ENCODE measurements at regions not wholly inside any gene's neighbourhood (a gene's known extent, or its start where the extent isn't known, plus 50 kb on each side); places are given as distances from the start of the nearest gene placed in this dataset.

DNA sequence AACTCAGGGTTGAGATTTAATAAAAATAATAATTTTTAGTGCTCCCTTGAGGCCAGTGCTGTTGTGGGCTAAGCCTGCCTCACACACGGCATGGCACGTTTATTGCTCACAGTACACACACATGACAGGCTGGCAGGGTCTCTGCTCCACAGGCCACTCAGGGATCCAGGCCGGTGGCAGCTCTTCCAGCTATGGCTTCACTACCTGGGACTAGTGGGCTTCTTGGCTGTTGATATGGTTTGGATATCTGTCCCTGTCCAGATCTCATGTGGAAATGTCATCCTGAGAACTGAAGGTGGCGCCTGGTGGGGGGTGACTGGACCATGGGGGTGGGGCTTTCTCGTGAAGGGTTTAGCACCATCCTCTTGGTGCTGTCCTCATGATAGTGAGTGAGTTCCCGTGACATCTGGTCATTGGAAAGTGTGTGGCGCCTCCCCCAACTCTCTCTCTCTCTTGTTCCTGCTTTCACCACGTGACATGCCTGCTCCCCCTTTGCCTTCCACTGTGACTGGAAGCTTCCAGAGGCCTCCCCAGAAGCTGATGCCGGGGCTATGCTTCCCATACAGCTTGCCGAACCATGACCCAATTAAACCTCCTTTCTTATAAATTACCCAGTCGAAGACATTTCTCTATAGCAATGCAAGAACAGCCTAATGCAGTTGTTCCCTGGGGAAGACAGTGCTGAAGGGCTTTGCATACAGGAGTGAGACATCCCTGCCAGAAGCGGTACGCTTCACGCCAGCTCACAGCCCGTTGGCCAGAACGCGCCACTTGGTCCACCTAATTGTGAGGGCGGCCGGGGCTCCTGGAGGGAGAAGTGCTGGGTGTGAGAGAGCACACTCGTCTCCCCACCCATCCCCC lies 226.9 kb upstream of the C1orf174 start:
- TF ChIP-seq EZH2phosphoT487 (conservative IDR thresholded peaks at IDR 0.05; ENCODE audit: low read length) = no peak
- TF ChIP-seq, protein P1, sequence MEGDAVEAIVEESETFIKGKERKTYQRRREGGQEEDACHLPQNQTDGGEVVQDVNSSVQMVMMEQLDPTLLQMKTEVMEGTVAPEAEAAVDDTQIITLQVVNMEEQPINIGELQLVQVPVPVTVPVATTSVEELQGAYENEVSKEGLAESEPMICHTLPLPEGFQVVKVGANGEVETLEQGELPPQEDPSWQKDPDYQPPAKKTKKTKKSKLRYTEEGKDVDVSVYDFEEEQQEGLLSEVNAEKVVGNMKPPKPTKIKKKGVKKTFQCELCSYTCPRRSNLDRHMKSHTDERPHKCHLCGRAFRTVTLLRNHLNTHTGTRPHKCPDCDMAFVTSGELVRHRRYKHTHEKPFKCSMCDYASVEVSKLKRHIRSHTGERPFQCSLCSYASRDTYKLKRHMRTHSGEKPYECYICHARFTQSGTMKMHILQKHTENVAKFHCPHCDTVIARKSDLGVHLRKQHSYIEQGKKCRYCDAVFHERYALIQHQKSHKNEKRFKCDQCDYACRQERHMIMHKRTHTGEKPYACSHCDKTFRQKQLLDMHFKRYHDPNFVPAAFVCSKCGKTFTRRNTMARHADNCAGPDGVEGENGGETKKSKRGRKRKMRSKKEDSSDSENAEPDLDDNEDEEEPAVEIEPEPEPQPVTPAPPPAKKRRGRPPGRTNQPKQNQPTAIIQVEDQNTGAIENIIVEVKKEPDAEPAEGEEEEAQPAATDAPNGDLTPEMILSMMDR (IDR thresholded peaks at IDR 0.05; ENCODE audit: insufficient read depth, low read length, poor library complexity, severe bottlenecking) = no peak
- no peaks in the 10 kb centered on the region for H3F3A ChIP-seq (ENCODE audit: insufficient read depth)
- H3K9ac ChIP-seq (ENCODE audit: low read length) = no peak overlapping the region
- H4K20me1 ChIP-seq (ENCODE audit: low read depth, low read length) = no peaks in the 10 kb centered on the region
- no peaks in the 10 kb centered on the region for H3K9me2 ChIP-seq (replicated peaks; ENCODE audit: insufficient read depth, low read length)
- no peak overlapping the region for H2AFZ ChIP-seq (ENCODE audit: low read depth, low read length, severe bottlenecking)
- no peaks in the 10 kb centered on the region for H3K27me3 ChIP-seq (ENCODE audit: low read length)
- H3K79me2 ChIP-seq (ENCODE audit: insufficient read depth, low read length) = no peaks in the 10 kb centered on the region
- no peak overlapping the region for H3K27ac ChIP-seq (ENCODE audit: low read depth, low read length)
- H3K9me3 ChIP-seq (ENCODE audit: insufficient read depth, low read length) = no peaks in the 10 kb centered on the region
- H3K4me3 ChIP-seq (ENCODE audit: insufficient read depth, low read length, poor library complexity, severe bottlenecking) = no peak overlapping the region
- H3K4me2 ChIP-seq (ENCODE audit: low read depth, low read length, poor library complexity, severe bottlenecking) = no peak overlapping the region
- H3K36me3 ChIP-seq (ENCODE audit: low read length) = no peaks in the 10 kb centered on the region

DNA sequence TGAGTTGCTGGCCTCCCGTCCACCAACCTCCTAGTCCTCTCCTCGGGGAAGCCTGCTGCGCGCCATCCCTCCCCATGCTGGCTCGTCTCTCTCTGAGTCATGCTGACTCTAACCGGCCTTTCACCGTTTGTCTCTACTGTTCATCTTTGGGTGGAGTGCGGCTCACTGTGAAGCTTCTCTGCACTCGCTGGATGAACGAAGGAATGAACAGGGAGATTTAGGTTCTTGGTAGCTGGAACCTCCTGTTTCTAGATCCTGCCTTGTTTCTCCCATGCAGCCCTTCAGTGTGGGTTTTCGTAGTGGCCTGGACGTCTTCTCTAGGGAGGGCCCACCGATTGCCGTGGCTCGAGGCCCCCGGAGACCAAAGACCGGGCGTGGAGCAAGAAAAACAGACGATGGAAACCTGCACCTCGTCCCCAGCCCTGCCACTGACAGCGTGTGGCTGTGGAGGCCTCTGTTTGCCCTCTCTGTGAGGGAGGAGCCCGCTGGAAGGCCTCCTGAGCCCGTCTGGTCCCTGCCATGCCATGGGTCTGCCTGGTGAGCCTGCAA lies 227.6 kb upstream of the C1orf174 start:
- no peak overlapping the region for H3K27ac ChIP-seq (ENCODE audit: low read depth, low read length)
- no peak overlapping the region for H2AFZ ChIP-seq (ENCODE audit: low read depth, low read length, severe bottlenecking)
- no peak overlapping the region for H3K4me3 ChIP-seq (ENCODE audit: insufficient read depth, low read length, poor library complexity, severe bottlenecking)
- no peaks in the 10 kb centered on the region for H4K20me1 ChIP-seq (ENCODE audit: low read depth, low read length)
- no peaks in the 10 kb centered on the region for H3K9me2 ChIP-seq (replicated peaks; ENCODE audit: insufficient read depth, low read length)
- H3F3A ChIP-seq (ENCODE audit: insufficient read depth) = no peaks in the 10 kb centered on the region
- no peak overlapping the region for H3K4me2 ChIP-seq (ENCODE audit: low read depth, low read length, poor library complexity, severe bottlenecking)
- no peaks in the 10 kb centered on the region for H3K36me3 ChIP-seq (ENCODE audit: low read length)
- no peaks in the 10 kb centered on the region for H3K79me2 ChIP-seq (ENCODE audit: insufficient read depth, low read length)
- no peak overlapping the region for H3K9ac ChIP-seq (ENCODE audit: low read length)
- TF ChIP-seq, protein P1 (IDR thresholded peaks at IDR 0.05; ENCODE audit: insufficient read depth, low read length, poor library complexity, severe bottlenecking) = no peak
- TF ChIP-seq EZH2phosphoT487 (conservative IDR thresholded peaks at IDR 0.05; ENCODE audit: low read length) = no peak
- H3K9me3 ChIP-seq (ENCODE audit: insufficient read depth, low read length) = no peaks in the 10 kb centered on the region
- H3K27me3 ChIP-seq (ENCODE audit: low read length) = no peaks in the 10 kb centered on the region

DNA sequence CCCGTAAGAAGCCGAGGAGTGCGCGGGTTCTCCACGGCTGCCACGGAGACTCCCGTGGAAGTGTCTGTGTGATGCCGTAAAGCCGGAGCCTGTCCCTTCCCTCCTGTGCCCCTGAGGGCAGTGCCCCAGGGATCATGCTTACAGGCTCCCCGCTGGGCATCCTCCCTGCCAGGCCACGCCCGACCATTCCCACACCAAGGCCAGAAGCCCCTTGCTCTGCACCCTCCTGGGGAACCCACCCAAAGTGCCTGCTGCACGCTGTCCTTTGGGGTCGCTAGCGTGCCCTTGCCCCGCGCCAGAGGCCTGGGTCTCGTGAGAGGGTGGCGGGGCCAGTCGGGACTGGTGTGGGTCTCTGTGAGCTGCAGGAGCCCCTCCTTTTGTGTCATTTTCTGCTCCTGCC lies 228.5 kb upstream of the C1orf174 start:
- Histone ChIP-seq H3K4me2 (ENCODE audit: low read depth, low read length, poor library complexity, severe bottlenecking) (no peak overlapping the region), H3K9ac (ENCODE audit: low read length) (no peak overlapping the region), H2AFZ (ENCODE audit: low read depth, low read length, severe bottlenecking) (no peak overlapping the region), H3K9me3 (ENCODE audit: insufficient read depth, low read length) (no peaks in the 10 kb centered on the region), H3K27ac (ENCODE audit: low read depth, low read length) (no peak overlapping the region), H3K4me3 (ENCODE audit: insufficient read depth, low read length, poor library complexity, severe bottlenecking) (no peak overlapping the region), H4K20me1 (ENCODE audit: low read depth, low read length) (no peaks in the 10 kb centered on the region), H3K36me3 (ENCODE audit: low read length) (no peaks in the 10 kb centered on the region), H3K27me3 (ENCODE audit: low read length) (no peaks in the 10 kb centered on the region), H3F3A (ENCODE audit: insufficient read depth) (no peaks in the 10 kb centered on the region), H3K79me2 (ENCODE audit: insufficient read depth, low read length) (no peaks in the 10 kb centered on the region), H3K9me2 (replicated peaks; ENCODE audit: insufficient read depth, low read length) (no peaks in the 10 kb centered on the region)
- TF ChIP-seq, protein P1 (IDR thresholded peaks at IDR 0.05; ENCODE audit: insufficient read depth, low read length, poor library complexity, severe bottlenecking) = no peak
- no peak for TF ChIP-seq EZH2phosphoT487 (conservative IDR thresholded peaks at IDR 0.05; ENCODE audit: low read length)
